Epithelial cell of esophagus (primary cell): ENCODE measurements at regions not wholly inside any gene's neighbourhood (a gene's known extent, or its start where the extent isn't known, plus 50 kb on each side); places are given as distances from the start of the nearest gene placed in this dataset.

Experiments used
- DNase-seq: peaks from one replicate; pipeline ENCODE4 v3.0.0; 2010; ENCODE audit warnings: low read depth
- H3K4me3 ChIP-seq: 2 replicates; pipeline ENCODE4 v1.5.1; 2011; ENCODE audit warnings: mild to moderate bottlenecking, low read length, control low read depth
- TF ChIP-seq, protein P1 (sequence below): IDR thresholded peaks from 2 replicates; pipeline ENCODE4 v1.5.1; 2011; ENCODE audit warnings: low read depth, mild to moderate bottlenecking, low read length, control low read depth, inconsistent platforms; ENCODE audit not compliant: insufficient read depth; ENCODE audit errors: missing control alignments

DNA sequence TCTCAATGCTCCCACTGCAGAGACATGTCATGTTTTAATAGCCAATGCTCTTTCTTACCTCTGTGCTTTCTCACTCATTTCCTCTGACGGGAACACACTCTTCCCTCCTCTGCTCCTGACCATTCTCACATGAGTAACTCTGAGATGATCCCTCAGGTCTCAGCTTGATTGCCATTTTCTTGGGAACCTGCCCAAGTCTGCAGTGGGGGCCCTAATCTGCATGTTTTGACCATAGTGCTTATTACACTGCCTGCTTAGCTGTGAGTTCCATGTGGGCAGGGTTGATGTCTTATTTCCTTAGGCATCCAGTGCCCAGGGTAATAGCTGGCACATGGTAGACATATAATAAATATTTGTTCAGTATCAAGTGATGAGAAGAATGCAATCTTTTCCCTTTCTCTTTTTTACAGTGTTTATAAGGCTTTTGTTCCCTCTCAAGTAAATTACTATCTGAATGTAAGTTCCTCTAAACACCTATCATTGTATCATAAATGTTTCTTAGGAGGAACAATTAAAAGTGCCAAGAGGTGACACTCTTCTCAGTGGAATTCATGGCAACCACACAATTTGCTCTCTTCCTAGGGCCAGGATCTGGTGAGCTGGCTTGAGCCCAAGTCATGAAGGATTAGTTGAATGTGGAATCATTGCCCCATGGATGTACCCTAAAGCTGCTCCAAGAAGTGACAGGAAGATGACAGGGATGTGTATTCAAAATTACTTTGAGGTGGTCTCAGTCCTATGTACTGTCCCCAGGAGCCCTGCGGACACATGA is 485.4 kb upstream of the USP24 start:
- DNase-seq: peak; percentile 29
- TF ChIP-seq, protein P1, sequence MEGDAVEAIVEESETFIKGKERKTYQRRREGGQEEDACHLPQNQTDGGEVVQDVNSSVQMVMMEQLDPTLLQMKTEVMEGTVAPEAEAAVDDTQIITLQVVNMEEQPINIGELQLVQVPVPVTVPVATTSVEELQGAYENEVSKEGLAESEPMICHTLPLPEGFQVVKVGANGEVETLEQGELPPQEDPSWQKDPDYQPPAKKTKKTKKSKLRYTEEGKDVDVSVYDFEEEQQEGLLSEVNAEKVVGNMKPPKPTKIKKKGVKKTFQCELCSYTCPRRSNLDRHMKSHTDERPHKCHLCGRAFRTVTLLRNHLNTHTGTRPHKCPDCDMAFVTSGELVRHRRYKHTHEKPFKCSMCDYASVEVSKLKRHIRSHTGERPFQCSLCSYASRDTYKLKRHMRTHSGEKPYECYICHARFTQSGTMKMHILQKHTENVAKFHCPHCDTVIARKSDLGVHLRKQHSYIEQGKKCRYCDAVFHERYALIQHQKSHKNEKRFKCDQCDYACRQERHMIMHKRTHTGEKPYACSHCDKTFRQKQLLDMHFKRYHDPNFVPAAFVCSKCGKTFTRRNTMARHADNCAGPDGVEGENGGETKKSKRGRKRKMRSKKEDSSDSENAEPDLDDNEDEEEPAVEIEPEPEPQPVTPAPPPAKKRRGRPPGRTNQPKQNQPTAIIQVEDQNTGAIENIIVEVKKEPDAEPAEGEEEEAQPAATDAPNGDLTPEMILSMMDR: no peak
- H3K4me3 ChIP-seq: no peak overlapping the region

DNA sequence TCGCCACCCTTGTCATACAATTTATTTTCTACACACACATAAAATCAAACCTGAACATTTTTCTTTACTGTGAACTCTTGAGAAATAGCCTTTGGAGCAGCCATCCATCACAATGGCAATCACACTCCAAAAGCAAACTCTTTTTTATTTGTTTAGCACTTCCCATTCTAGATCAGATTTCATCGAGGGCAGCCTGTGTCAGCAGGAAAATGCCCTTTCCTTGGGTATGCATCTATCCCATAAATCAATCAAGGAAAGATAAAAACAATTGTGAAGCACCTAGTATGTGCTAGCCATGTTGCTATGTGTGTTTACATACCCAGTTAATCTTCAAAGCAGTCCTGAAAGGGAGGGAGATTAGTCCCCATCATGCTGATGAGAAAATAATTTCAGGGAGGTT is 484.1 kb upstream of the USP24 start:
- TF ChIP-seq, protein P1: no peak
- no peak for DNase-seq
- no peak overlapping the region for H3K4me3 ChIP-seq

DNA sequence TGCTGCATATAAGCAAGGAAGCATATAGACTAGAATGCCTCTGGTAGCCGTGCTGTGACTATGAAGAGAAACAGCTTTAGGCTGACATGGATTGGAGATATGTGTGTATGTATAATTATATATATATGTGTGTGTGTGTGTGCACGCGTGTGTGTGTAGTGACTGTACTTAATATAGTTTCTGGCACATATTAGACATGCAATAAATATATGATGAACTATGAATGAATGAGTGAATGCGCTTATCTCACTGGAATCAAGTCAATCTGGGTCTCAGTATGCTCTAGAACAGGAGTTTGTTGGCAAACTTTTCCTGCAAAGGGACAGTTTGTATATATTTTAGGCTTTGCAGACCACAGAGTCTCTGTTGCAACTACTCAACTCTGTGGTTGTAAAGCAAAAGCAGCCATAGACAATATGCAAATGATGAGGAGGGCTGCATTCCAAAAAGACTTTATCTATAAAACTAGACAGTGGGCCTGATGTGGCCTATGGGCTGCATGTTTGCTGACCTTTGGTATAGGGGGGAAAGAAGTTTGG is 482.9 kb upstream of the USP24 start:
- H3K4me3 ChIP-seq: no peak overlapping the region
- DNase-seq: no peak
- TF ChIP-seq, protein P1: no peak

DNA sequence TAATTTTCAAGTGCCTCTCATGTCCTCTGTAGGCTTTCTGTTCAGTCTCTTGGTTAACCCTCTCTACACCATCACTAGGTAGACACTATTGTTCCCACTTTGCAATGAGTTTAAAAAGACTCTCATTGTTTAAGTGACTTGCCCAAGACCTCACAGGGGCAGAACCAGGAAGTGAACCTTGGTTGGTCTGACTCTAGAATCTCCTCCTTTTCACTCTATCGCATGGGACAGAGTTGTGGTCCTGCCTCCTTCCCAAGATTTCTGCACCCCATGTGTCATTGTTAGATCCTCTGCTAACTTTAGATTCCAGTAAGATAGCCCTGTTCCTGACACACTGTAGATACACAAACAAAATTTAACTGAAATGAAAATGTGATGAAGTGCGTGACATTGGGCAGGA is 481.7 kb upstream of the USP24 start:
- no peak for DNase-seq
- TF ChIP-seq, protein P1: no peak
- no peak overlapping the region for H3K4me3 ChIP-seq

DNA sequence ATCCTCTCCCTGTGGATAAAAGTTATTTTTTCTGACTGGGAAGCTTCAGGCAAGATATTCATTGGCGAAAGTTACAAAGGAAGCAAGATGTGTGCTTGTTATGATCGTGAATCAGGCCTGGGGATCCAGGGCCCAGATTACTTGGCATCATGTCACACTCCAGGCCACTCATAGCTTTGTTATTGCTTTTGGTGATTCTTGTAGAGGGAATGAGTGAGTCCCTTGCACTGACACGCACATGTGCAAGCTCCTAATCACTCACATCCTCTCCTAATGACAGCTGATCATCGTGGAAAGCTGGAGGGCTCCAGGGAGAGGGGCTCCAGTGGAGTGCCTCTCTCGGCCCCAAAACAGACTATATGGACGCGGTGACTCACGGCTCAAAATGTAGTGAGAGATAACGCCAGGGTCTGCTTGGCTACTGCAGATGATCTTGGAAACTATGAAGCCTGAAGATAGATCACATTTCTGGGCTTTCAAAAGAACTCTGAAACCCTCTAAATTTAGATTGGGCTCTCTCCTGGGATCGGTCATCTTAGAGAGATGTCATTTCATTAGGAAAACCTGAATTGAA is 481.1 kb upstream of the USP24 start:
- H3K4me3 ChIP-seq: no peak overlapping the region
- DNase-seq: peak; percentile 70
- TF ChIP-seq, protein P1: no peak

DNA sequence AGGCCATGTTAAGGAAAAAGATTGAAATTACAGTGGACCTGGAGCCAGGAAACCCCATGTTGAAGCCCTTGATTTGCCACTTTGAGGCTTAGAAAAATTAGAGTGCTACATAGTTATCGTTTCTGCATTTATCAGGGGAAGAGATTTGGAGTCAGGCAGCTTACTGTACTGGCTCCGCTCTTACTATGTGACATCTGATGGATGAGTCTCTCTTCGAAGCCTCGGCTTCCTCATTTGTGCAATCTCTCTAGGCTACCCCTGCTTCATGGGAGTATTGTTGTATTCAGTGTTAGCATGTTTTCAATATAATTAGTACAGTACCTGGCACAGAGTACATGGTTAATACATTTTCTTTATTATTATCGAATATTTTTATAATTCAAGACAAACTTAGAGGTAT is 480.4 kb upstream of the USP24 start:
- TF ChIP-seq, protein P1: no peak
- no peak overlapping the region for H3K4me3 ChIP-seq
- no peak for DNase-seq
